ENCODE measurements at regions not wholly inside any gene's neighbourhood (a gene's known extent, or its start where the extent isn't known, plus 50 kb on each side); places are given as distances from the start of the nearest gene placed in this dataset.

DNA sequence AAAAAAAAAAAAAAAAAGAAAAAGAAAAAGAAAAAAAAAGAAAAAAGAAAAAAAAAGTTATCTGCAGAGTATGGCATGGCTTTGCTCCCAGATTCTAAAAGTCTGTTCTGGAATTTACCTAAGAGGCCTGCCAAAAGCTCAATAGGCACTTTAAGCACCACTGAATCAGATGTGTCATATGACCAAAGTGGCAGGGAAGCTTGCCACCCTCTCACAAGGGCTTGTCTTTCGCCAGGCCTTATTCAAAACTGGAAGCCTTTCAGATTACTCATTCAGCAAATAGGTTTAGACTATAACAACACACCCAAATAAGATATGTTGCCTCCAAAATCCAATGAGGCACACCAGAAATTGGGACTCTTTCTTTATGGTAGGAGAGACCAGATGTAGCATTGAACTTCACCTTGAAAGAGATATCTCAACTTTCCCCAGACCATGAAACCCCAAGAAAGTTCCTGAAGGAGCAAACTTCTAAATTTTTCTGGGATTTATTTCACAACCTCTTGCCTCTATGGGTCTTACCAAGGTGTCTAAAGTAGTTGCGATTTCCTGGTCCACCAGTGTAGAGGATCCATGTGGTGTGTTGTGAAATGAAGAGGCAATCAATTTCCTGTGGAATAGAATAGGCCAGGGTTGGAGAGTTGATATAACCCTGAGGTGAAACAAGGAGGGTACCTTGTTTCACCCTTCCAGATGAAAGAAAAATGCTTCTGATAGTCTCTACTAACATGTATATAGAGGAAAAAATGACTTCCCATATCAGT is 218.8 kb downstream of the DAD1 start:
- no peak for TF ChIP-seq POLR2AphosphoS5 (IDR thresholded peaks at IDR 0.05; ENCODE audit: low read depth, low read length)
- TF ChIP-seq FOXP2 (optimal IDR thresholded peaks at IDR 0.05; ENCODE audit: borderline replicate concordance, extremely low read depth, extremely low read length, insufficient read depth), result no peak
- TF ChIP-seq, protein P1, sequence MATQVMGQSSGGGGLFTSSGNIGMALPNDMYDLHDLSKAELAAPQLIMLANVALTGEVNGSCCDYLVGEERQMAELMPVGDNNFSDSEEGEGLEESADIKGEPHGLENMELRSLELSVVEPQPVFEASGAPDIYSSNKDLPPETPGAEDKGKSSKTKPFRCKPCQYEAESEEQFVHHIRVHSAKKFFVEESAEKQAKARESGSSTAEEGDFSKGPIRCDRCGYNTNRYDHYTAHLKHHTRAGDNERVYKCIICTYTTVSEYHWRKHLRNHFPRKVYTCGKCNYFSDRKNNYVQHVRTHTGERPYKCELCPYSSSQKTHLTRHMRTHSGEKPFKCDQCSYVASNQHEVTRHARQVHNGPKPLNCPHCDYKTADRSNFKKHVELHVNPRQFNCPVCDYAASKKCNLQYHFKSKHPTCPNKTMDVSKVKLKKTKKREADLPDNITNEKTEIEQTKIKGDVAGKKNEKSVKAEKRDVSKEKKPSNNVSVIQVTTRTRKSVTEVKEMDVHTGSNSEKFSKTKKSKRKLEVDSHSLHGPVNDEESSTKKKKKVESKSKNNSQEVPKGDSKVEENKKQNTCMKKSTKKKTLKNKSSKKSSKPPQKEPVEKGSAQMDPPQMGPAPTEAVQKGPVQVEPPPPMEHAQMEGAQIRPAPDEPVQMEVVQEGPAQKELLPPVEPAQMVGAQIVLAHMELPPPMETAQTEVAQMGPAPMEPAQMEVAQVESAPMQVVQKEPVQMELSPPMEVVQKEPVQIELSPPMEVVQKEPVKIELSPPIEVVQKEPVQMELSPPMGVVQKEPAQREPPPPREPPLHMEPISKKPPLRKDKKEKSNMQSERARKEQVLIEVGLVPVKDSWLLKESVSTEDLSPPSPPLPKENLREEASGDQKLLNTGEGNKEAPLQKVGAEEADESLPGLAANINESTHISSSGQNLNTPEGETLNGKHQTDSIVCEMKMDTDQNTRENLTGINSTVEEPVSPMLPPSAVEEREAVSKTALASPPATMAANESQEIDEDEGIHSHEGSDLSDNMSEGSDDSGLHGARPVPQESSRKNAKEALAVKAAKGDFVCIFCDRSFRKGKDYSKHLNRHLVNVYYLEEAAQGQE (IDR thresholded peaks at IDR 0.05; ENCODE audit: insufficient read depth in 1 of 2, low read depth in 2 of 2, low read length in 2 of 2), result no peak
- TF ChIP-seq TAF1 (IDR thresholded peaks at IDR 0.05; ENCODE audit: borderline replicate concordance, insufficient read depth, low read length), result no peak
- TF ChIP-seq SIN3A (IDR thresholded peaks at IDR 0.05; ENCODE audit: borderline replicate concordance, insufficient read depth, low read length), result no peak

DNA sequence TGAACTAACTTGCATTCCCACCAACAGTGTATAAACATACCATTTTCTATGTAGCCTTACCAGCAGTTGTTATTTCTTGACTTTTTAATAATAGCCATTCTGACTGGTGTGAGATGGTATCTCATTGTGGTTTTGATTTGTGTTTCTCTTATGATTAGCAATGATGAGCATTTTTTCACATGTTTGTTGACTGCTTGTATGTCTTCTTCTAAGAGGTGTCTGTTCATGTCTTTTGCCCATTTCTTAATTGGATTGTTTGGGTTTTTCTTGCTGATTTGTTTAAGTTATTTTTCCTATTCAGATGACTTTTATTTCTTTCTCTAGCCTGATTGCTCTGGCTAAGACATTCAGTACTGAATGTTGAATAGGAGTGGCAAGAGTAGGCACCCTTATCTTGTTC is 230.3 kb downstream of the DAD1 start:
- TF ChIP-seq, protein P1 (IDR thresholded peaks at IDR 0.05; ENCODE audit: insufficient read depth in 1 of 2, low read depth in 2 of 2, low read length in 2 of 2), result no peak
- TF ChIP-seq TAF1 (IDR thresholded peaks at IDR 0.05; ENCODE audit: borderline replicate concordance, insufficient read depth, low read length) (no peak), POLR2AphosphoS5 (IDR thresholded peaks at IDR 0.05; ENCODE audit: low read depth, low read length) (no peak), SIN3A (IDR thresholded peaks at IDR 0.05; ENCODE audit: borderline replicate concordance, insufficient read depth, low read length) (no peak), FOXP2 (optimal IDR thresholded peaks at IDR 0.05; ENCODE audit: borderline replicate concordance, extremely low read depth, extremely low read length, insufficient read depth) (no peak)

DNA sequence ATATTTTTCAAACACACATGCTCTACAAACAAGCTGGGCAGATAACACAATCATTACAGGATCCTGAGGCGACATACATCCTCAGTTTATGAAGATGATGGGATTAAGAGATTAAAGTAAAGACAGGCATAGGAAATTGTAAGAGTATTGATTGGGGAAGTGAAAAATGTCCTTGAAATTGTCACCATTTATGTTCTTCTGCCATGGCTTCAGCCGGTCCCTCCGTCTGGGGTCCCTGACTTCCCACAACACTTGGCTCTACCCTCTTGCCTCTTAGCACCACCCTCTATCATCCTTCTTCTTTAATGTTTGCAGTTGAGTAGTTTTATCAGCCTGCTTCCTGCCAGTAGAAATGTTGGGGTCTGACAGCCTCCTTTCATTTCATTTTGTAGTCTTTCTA is 244.4 kb downstream of the DAD1 start:
- TF ChIP-seq POLR2AphosphoS5 (IDR thresholded peaks at IDR 0.05; ENCODE audit: low read depth, low read length) (no peak), SIN3A (IDR thresholded peaks at IDR 0.05; ENCODE audit: borderline replicate concordance, insufficient read depth, low read length) (no peak), TAF1 (IDR thresholded peaks at IDR 0.05; ENCODE audit: borderline replicate concordance, insufficient read depth, low read length) (no peak), FOXP2 (optimal IDR thresholded peaks at IDR 0.05; ENCODE audit: borderline replicate concordance, extremely low read depth, extremely low read length, insufficient read depth) (no peak)
- TF ChIP-seq, protein P1 (IDR thresholded peaks at IDR 0.05; ENCODE audit: insufficient read depth in 1 of 2, low read depth in 2 of 2, low read length in 2 of 2), result no peak

DNA sequence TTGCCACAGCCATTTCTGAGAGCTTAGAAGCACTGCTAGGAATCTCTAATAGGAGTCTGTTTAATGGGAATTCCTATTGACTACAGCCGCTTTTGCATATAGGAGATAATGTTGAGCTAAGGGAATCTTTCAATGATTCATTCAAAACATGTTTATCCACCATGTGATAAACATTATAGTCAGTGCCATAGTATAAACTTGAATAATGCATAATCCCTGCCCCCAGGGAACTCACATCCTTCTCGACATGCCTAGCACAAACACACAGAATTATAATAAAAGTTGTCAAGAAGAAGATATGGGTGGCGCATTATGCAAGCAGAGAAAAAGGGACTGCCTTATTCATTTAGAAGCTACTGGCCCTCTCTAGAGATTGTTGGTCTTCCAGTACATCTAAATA is 248.0 kb downstream of the DAD1 start:
- TF ChIP-seq SIN3A (IDR thresholded peaks at IDR 0.05; ENCODE audit: borderline replicate concordance, insufficient read depth, low read length), result no peak
- no peak for TF ChIP-seq FOXP2 (optimal IDR thresholded peaks at IDR 0.05; ENCODE audit: borderline replicate concordance, extremely low read depth, extremely low read length, insufficient read depth)
- TF ChIP-seq TAF1 (IDR thresholded peaks at IDR 0.05; ENCODE audit: borderline replicate concordance, insufficient read depth, low read length), result no peak
- TF ChIP-seq, protein P1 (IDR thresholded peaks at IDR 0.05; ENCODE audit: insufficient read depth in 1 of 2, low read depth in 2 of 2, low read length in 2 of 2), result no peak
- TF ChIP-seq POLR2AphosphoS5 (IDR thresholded peaks at IDR 0.05; ENCODE audit: low read depth, low read length), result no peak

All from PFSK-1 (cell line).